Neural progenitor cell (in vitro differentiated cells): ENCODE measurements at regions not wholly inside any gene's neighbourhood (a gene's known extent, or its start where the extent isn't known, plus 50 kb on each side); places are given as distances from the start of the nearest gene placed in this dataset.
"Not testable (repeated sequence)": the region's sequence is repeated elsewhere in the genome, so short reads cannot be mapped to it uniquely, and the experiment has no call there.

Experiments used
- DNase-seq: peaks from one replicate; pipeline ENCODE4 v3.0.0-alpha.2; 2016; ENCODE audit warnings: low spot score
- H2AFZ ChIP-seq: fragments of 200-600 bp; sonication (generic); replicated peaks from 2 replicates; pipeline ENCODE4 v1.6.1; 2016; ENCODE audit warnings: antibody characterized with exemption
- H3F3A ChIP-seq: fragments of 200-600 bp; sonication (generic); 2 replicates; pipeline ENCODE4 v1.6.1; 2016; ENCODE audit warnings: antibody characterized with exemption, low read depth
- H3K27ac ChIP-seq: fragments of 200-600 bp; sonication (generic); 2 replicates; pipeline ENCODE4 v1.5.1; 2016; ENCODE audit warnings: mild to moderate bottlenecking
- H3K27me3 ChIP-seq: fragments of 200-600 bp; sonication (generic); 2 replicates; pipeline ENCODE4 v1.6.1; 2016; ENCODE audit warnings: mild to moderate bottlenecking, moderate library complexity
- H3K36me3 ChIP-seq: fragments of 200-600 bp; sonication (generic); 2 replicates; pipeline ENCODE4 v1.5.1; 2016
- H3K4me1 ChIP-seq: fragments of 200-600 bp; sonication (generic); 2 replicates; pipeline ENCODE4 v1.6.1; 2016; ENCODE audit warnings: mixed run types
- H3K4me2 ChIP-seq: fragments of 200-600 bp; sonication (generic); 2 replicates; pipeline ENCODE4 v1.6.1; 2016
- H3K4me3 ChIP-seq: fragments of 200-600 bp; sonication (generic); 2 replicates; pipeline ENCODE4 v1.5.1; 2016
- H3K79me2 ChIP-seq: fragments of 200-600 bp; sonication (generic); 2 replicates; pipeline ENCODE4 v1.6.1; 2016; ENCODE audit warnings: low read depth
- H3K9ac ChIP-seq: fragments of 200-600 bp; sonication (generic); 2 replicates; pipeline ENCODE4 v1.6.1; 2016
- H3K9me3 ChIP-seq: fragments of 200-600 bp; sonication (generic); 2 replicates; pipeline ENCODE4 v1.5.1; 2016; ENCODE audit warnings: low read depth
- H4K20me1 ChIP-seq: fragments of 200-600 bp; sonication (generic); 2 replicates; pipeline ENCODE4 v1.6.1; 2016; ENCODE audit warnings: low read depth
- H3K27ac Mint-ChIP-seq: 3 replicates; pipeline ENCODE4 v1.8.0; 2021; ENCODE audit warnings: mixed read lengths
- H3K27me3 Mint-ChIP-seq: 2 replicates; pipeline ENCODE4 v1.8.0; 2022; ENCODE audit warnings: low read depth, mild to moderate bottlenecking, inconsistent platforms, moderate library complexity, mixed read lengths; ENCODE audit not compliant: insufficient read depth
- H3K36me3 Mint-ChIP-seq: 3 replicates; pipeline ENCODE4 v1.8.0; 2021; ENCODE audit warnings: mixed read lengths
- H3K4me1 Mint-ChIP-seq: 3 replicates; pipeline ENCODE4 v1.8.0; 2021; ENCODE audit warnings: mixed read lengths
- H3K4me3 Mint-ChIP-seq: 3 replicates; pipeline ENCODE4 v1.8.0; 2021; ENCODE audit warnings: mild to moderate bottlenecking, moderate library complexity, mixed read lengths
- H3K9me3 Mint-ChIP-seq: 3 replicates; pipeline ENCODE4 v1.8.0; 2020; ENCODE audit warnings: mixed read lengths
- EZH2 ChIP-seq: fragments of 200-600 bp; sonication (generic); IDR thresholded peaks from 2 replicates; pipeline ENCODE4 v1.6.1; 2017; ENCODE audit warnings: antibody characterized with exemption, mild to moderate bottlenecking, moderate library complexity
- EZH2phosphoT487 ChIP-seq: fragments of 200-600 bp; sonication (generic); IDR thresholded peaks from 2 replicates; pipeline ENCODE4 v1.6.1; 2017; ENCODE audit warnings: antibody characterized with exemption
- TF ChIP-seq, protein P1 (sequence below): fragments of 200-600 bp; sonication (generic); IDR thresholded peaks from 2 replicates; pipeline ENCODE4 v1.5.1; 2017; ENCODE audit warnings: antibody characterized with exemption, mild to moderate bottlenecking

DNA sequence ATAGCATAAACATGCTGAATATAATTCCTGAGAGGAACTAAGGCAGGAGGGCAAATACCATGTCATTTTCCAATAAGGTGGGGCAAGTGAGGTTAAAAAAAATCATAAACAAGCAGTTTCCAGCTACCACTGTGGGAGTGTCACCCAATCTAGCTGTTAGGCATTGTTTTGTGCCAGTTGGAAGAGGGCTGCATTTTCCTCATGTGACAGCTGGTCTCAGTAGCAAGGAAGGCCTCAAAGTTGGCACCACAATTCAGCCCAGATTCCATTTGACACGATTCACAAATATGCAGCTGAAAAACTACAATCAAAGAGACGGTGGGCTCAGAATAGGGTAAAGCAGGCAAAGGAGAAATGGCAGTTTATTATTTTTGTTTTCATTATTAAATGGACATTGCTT lies 636.1 kb downstream of the KIF4B start:
- Histone ChIP-seq H3F3A (no peaks in the 10 kb centered on the region), H3K27ac (no peak overlapping the region), H3K27me3 (no peaks in the 10 kb centered on the region), H3K4me3 (no peak overlapping the region), H3K4me1 (no peaks in the 10 kb centered on the region), H3K79me2 (no peaks in the 10 kb centered on the region), H2AFZ (no peak overlapping the region), H3K9me3 (no peaks in the 10 kb centered on the region), H3K36me3 (no peaks in the 10 kb centered on the region), H4K20me1 (no peaks in the 10 kb centered on the region), H3K4me2 (no peak overlapping the region), H3K9ac (no peak overlapping the region)
- Mint-ChIP-seq H3K27ac (no peak overlapping the region), H3K9me3 (no peaks in the 10 kb centered on the region), H3K4me3 (no peak overlapping the region), H3K27me3 (no peaks in the 10 kb centered on the region), H3K36me3 (no peaks in the 10 kb centered on the region), H3K4me1 (no peaks in the 10 kb centered on the region)
- TF ChIP-seq EZH2 (no peak), EZH2phosphoT487 (no peak)
- TF ChIP-seq, protein P1, sequence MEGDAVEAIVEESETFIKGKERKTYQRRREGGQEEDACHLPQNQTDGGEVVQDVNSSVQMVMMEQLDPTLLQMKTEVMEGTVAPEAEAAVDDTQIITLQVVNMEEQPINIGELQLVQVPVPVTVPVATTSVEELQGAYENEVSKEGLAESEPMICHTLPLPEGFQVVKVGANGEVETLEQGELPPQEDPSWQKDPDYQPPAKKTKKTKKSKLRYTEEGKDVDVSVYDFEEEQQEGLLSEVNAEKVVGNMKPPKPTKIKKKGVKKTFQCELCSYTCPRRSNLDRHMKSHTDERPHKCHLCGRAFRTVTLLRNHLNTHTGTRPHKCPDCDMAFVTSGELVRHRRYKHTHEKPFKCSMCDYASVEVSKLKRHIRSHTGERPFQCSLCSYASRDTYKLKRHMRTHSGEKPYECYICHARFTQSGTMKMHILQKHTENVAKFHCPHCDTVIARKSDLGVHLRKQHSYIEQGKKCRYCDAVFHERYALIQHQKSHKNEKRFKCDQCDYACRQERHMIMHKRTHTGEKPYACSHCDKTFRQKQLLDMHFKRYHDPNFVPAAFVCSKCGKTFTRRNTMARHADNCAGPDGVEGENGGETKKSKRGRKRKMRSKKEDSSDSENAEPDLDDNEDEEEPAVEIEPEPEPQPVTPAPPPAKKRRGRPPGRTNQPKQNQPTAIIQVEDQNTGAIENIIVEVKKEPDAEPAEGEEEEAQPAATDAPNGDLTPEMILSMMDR, result no peak
- no peak for DNase-seq

DNA sequence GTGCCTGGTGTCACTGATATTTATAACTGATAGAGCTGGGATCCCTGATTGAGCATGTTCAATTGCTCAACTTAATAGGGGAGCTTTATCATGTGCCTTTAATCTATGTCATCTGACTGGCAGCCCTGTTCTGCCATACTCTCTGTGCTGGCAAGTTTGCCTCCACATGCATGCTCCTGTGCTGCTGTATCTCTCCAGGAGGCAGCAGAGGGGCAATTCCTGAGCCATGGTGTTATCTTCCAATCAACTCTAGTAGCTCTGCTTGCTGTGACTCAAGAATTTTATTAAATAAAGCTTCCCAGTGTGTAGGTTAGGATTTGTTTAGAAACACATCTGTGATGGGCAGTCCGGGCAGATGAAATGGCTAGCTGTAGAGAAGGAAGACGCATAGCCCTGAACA lies 642.0 kb downstream of the KIF4B start:
- TF ChIP-seq EZH2, result no peak
- TF ChIP-seq EZH2phosphoT487, result no peak
- TF ChIP-seq, protein P1, result peak; percentile 12
- Histone ChIP-seq H3K9ac (no peak overlapping the region), H3K79me2 (no peaks in the 10 kb centered on the region), H3K27ac (no peak overlapping the region), H2AFZ (no peak overlapping the region), H4K20me1 (no peaks in the 10 kb centered on the region), H3K4me3 (no peak overlapping the region), H3K36me3 (no peaks in the 10 kb centered on the region), H3F3A (no peaks in the 10 kb centered on the region), H3K4me2 (no peak overlapping the region), H3K9me3 (no peaks in the 10 kb centered on the region), H3K4me1 (no peaks in the 10 kb centered on the region), H3K27me3 (no peaks in the 10 kb centered on the region)
- Mint-ChIP-seq H3K27me3 (peaks cover 2% of the 10 kb centered on the region), H3K9me3 (no peaks in the 10 kb centered on the region), H3K4me1 (no peaks in the 10 kb centered on the region), H3K36me3 (no peaks in the 10 kb centered on the region), H3K4me3 (no peak overlapping the region), H3K27ac (no peak overlapping the region)
- DNase-seq, result no peak

DNA sequence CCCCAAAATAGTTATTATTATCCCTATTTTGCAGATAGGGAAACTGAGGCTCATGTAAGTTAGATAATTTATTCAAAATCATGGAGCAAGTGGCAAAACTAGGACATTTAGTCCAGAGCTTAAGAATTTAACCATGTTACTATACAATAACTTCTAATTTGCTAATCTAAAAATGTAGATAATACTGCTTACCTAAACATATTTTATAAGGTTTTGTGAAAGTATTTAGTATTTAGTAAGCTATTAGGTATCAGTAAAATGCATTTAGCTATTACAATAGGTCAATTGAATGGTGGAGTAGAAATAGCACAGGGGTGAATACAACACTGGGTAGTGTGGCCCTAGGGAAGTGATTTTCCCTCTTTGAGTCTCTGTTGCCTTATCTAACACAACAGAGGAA lies 648.3 kb downstream of the KIF4B start:
- no peaks in the 10 kb centered on the region for H3K27me3 ChIP-seq
- no peaks in the 10 kb centered on the region for H3K79me2 ChIP-seq
- no peak overlapping the region for H3K27ac Mint-ChIP-seq
- H3K9me3 ChIP-seq, result no peaks in the 10 kb centered on the region
- TF ChIP-seq, protein P1, result no peak
- no peaks in the 10 kb centered on the region for H3F3A ChIP-seq
- no peaks in the 10 kb centered on the region for H4K20me1 ChIP-seq
- no peak overlapping the region for H3K4me3 ChIP-seq
- H3K36me3 Mint-ChIP-seq, result no peaks in the 10 kb centered on the region
- no peaks in the 10 kb centered on the region for H3K4me1 Mint-ChIP-seq
- DNase-seq, result no peak
- no peak overlapping the region for H3K4me3 Mint-ChIP-seq
- H3K27ac ChIP-seq, result no peak overlapping the region
- no peaks in the 10 kb centered on the region for H3K27me3 Mint-ChIP-seq
- no peaks in the 10 kb centered on the region for H3K4me1 ChIP-seq
- H3K4me2 ChIP-seq, result no peak overlapping the region
- H3K36me3 ChIP-seq, result no peaks in the 10 kb centered on the region
- H3K9me3 Mint-ChIP-seq, result no peaks in the 10 kb centered on the region
- no peak overlapping the region for H3K9ac ChIP-seq
- no peak overlapping the region for H2AFZ ChIP-seq

DNA sequence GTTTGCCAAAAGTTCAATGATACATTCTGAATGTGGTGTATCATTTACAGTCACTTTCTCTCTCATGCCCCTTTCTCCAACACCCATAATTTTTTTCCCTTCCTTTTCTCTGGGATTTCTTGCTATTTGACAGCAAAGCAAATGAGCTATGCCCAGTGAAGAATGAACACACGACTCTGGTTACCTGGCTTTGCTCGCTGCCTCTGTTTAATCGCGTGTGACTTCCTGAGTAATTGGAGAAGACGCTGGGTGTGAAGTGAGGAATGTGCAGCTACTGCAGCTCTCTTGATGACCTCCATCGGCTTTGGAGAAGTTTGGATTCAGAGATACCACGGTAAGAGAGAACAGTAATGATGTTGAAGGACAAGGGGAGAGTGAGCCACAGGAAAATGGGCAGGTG lies 651.8 kb downstream of the KIF4B start:
- Mint-ChIP-seq H3K36me3 (no peaks in the 10 kb centered on the region), H3K27me3 (no peaks in the 10 kb centered on the region), H3K4me3 (no peak overlapping the region), H3K9me3 (no peaks in the 10 kb centered on the region), H3K27ac (no peak overlapping the region), H3K4me1 (no peaks in the 10 kb centered on the region)
- Histone ChIP-seq H3K27ac (no peak overlapping the region), H2AFZ (no peak overlapping the region), H3K79me2 (no peaks in the 10 kb centered on the region), H3K9ac (no peak overlapping the region), H3K4me3 (no peak overlapping the region), H3K9me3 (no peaks in the 10 kb centered on the region), H3K27me3 (no peaks in the 10 kb centered on the region), H4K20me1 (no peaks in the 10 kb centered on the region), H3F3A (no peaks in the 10 kb centered on the region), H3K4me2 (no peak overlapping the region), H3K4me1 (no peaks in the 10 kb centered on the region), H3K36me3 (no peaks in the 10 kb centered on the region)
- TF ChIP-seq, protein P1, result no peak
- TF ChIP-seq EZH2phosphoT487 (no peak), EZH2 (no peak)
- DNase-seq, result no peak

DNA sequence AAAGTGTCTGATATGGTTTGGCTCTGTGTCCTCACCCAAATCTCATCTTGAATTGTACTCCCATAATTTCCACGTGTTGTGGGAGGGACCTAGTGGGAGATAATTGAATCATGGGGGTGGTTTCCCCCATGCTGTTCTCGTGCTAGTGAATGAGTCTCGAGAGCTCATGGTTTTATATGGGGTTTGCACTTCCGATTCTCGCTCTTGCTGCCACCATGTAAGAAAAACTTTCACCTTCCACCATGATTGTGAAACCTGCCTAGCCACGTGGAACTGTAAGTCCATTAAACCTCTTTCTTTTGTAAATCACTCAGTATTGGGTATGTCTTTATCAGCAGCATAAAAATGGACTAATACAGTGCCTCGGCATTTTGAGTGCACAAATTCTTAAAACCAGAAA lies 655.0 kb upstream of the SGCD start:
- H3K4me3 ChIP-seq, H3K4me1 ChIP-seq, H3K36me3 Mint-ChIP-seq, H3F3A ChIP-seq, H3K27ac Mint-ChIP-seq, H3K4me1 Mint-ChIP-seq, H2AFZ ChIP-seq, H4K20me1 ChIP-seq, H3K36me3 ChIP-seq, H3K27me3 Mint-ChIP-seq, H3K27ac ChIP-seq, H3K4me3 Mint-ChIP-seq, H3K9ac ChIP-seq, H3K4me2 ChIP-seq, DNase-seq, H3K27me3 ChIP-seq, H3K9me3 Mint-ChIP-seq, H3K9me3 ChIP-seq, H3K79me2 ChIP-seq: not testable (repeated sequence)
